BLaER1 (cell line): ENCODE measurements at regions not wholly inside any gene's neighbourhood (a gene's known extent, or its start where the extent isn't known, plus 50 kb on each side); places are given as distances from the start of the nearest gene placed in this dataset.

Experiments used
- H3K27ac ChIP-seq: shearing (Covaris generic); formaldehyde crosslinking; 2 replicates; pipeline ENCODE4 v1.8.1; 2022
- H3K27me3 ChIP-seq: shearing (Covaris generic); formaldehyde crosslinking; 2 replicates; pipeline ENCODE4 v1.8.1; 2022
- H3K36me3 ChIP-seq: shearing (Covaris generic); formaldehyde crosslinking; 2 replicates; pipeline ENCODE4 v1.8.1; 2022
- H3K4me1 ChIP-seq: shearing (Covaris generic); formaldehyde crosslinking; 2 replicates; pipeline ENCODE4 v1.8.1; 2022
- H3K4me2 ChIP-seq: shearing (Covaris generic); formaldehyde crosslinking; 2 replicates; pipeline ENCODE4 v1.8.1; 2022
- H3K4me3 ChIP-seq: shearing (Covaris generic); formaldehyde crosslinking; 2 replicates; pipeline ENCODE4 v1.8.1; 2022
- H3K9ac ChIP-seq: shearing (Covaris generic); formaldehyde crosslinking; 2 replicates; pipeline ENCODE4 v1.8.1; 2022
- H3K9me3 ChIP-seq: shearing (Covaris generic); formaldehyde crosslinking; 2 replicates; pipeline ENCODE4 v1.8.1; 2022
- H4K20me1 ChIP-seq: shearing (Covaris generic); formaldehyde crosslinking; 2 replicates; pipeline ENCODE4 v1.8.1; 2022
- Cebpa-rat ChIP-seq: shearing (Covaris generic); IDR thresholded peaks from 2 replicates; pipeline ENCODE4 v1.8.1; 2022

DNA sequence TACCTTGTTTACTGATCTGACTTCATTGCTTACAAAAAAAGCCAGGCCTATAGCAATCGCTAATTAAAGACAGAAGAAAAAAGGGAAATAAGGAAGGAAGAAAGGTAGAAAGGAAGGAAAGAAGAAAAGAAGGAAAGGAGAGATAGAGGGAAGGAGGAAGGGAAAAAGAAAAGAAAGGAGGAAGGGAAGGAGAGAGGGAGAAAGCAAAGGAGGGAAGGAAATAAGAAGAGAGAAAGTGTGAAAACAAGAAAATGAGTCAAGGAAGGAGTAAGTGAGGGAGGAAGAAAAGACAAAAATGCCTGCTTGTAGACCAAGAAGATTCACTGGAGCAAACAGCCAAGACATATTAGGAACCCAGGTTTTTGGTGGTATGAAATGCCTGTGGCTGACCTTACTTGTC lies 57.0 kb upstream of the MAGEB16 start:
- H3K27ac ChIP-seq: no peak overlapping the region
- no peaks in the 10 kb centered on the region for H3K4me1 ChIP-seq
- no peak overlapping the region for H3K9ac ChIP-seq
- H4K20me1 ChIP-seq: no peaks in the 10 kb centered on the region
- no peaks in the 10 kb centered on the region for H3K36me3 ChIP-seq
- H3K4me3 ChIP-seq: no peak overlapping the region
- no peak overlapping the region for H3K4me2 ChIP-seq
- no peaks in the 10 kb centered on the region for H3K9me3 ChIP-seq
- peaks cover 83% of the 10 kb centered on the region for H3K27me3 ChIP-seq
- no peak for TF ChIP-seq Cebpa-rat

DNA sequence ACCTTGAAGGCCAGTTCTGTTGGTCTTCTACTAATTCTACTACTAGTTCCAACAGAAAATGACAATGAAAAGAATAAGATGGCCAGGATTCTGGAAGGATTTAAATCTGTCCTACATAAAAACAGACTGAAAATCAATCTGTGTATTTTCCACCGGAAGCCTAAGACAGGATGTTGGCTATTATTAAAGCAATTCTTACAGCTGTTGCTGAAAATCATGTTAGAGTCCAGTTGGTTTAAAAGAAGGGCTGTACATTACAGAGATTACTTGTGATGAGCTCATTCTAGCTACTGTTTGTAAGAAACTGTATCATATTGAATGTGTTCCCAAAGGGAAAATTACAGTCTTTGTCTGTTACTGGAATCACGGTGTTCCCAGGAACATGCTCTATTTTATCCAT lies 54.8 kb upstream of the MAGEB16 start:
- H3K9ac ChIP-seq: no peak overlapping the region
- peaks cover 82% of the 10 kb centered on the region for H3K27me3 ChIP-seq
- H3K4me3 ChIP-seq: no peak overlapping the region
- no peak overlapping the region for H3K4me2 ChIP-seq
- no peaks in the 10 kb centered on the region for H4K20me1 ChIP-seq
- H3K27ac ChIP-seq: no peak overlapping the region
- TF ChIP-seq Cebpa-rat: no peak
- no peaks in the 10 kb centered on the region for H3K4me1 ChIP-seq
- no peaks in the 10 kb centered on the region for H3K9me3 ChIP-seq
- H3K36me3 ChIP-seq: no peaks in the 10 kb centered on the region
